ENCODE measurements at regions not wholly inside any gene's neighbourhood (a gene's known extent, or its start where the extent isn't known, plus 50 kb on each side); places are given as distances from the start of the nearest gene placed in this dataset.

GRCh38 chr5:164687391-164687790 lies 1182.0 kb downstream of the MAT2B start:
- Mint-ChIP-seq H3K27ac (ENCODE audit: low read depth, unreplicated experiment) (no peak overlapping the region), H3K36me3 (ENCODE audit: insufficient read depth, unreplicated experiment) (no peaks in the 10 kb centered on the region), H3K9me3 (ENCODE audit: unreplicated experiment) (peaks cover 7% of the 10 kb centered on the region), H3K27me3 (ENCODE audit: insufficient read depth, unreplicated experiment) (no peaks in the 10 kb centered on the region), H3K4me1 (ENCODE audit: insufficient read depth, unreplicated experiment) (no peaks in the 10 kb centered on the region), H3K4me3 (ENCODE audit: unreplicated experiment) (no peak overlapping the region)
- DNase-seq (ENCODE audit: unreplicated experiment), result no peak
- POLR2A ChIA-PET, result no interaction called here
- BruUV-seq (replicated peaks), result no TSS peak
- TF ChIP-seq CTCF (IDR thresholded peaks at IDR 0.05; ENCODE audit: unreplicated experiment), result no peak
- CTCF ChIA-PET, result interaction anchor here (1.0 to 2.7 kb wide), 2 partner anchors 11 to 15 kb away, joined by 3 to 9 read pairs; no protein-coding TSS in a partner anchor
- intact Hi-C loops (cut with micrococcal nuclease), result no loop called here

- no peaks in the 10 kb centered on the region for H3K36me3 Mint-ChIP-seq (ENCODE audit: insufficient read depth, unreplicated experiment)
- no peak for TF ChIP-seq CTCF (IDR thresholded peaks at IDR 0.05; ENCODE audit: unreplicated experiment)
- H3K4me1 Mint-ChIP-seq (ENCODE audit: insufficient read depth, unreplicated experiment), result no peaks in the 10 kb centered on the region
- CTCF ChIA-PET, result interaction anchor here (0.6 to 2.7 kb wide), 4 partner anchors 12 to 16 kb away, joined by 3 to 9 read pairs (median 3); no protein-coding TSS in a partner anchor
- no peak for DNase-seq (ENCODE audit: unreplicated experiment)
- intact Hi-C loops (cut with micrococcal nuclease), result no loop called here
- no peaks in the 10 kb centered on the region for H3K27me3 Mint-ChIP-seq (ENCODE audit: insufficient read depth, unreplicated experiment)
- peaks cover 7% of the 10 kb centered on the region for H3K9me3 Mint-ChIP-seq (ENCODE audit: unreplicated experiment)
- no TSS peak for BruUV-seq (replicated peaks)
- no peak overlapping the region for H3K4me3 Mint-ChIP-seq (ENCODE audit: unreplicated experiment)
- no peak overlapping the region for H3K27ac Mint-ChIP-seq (ENCODE audit: low read depth, unreplicated experiment)
- POLR2A ChIA-PET, result no interaction called here
These were observed 1183.0 kb downstream of the MAT2B start for GRCh38 chr5:164688437-164688836.

GRCh38 chr5:164708831-164709230 lies 1203.4 kb downstream of the MAT2B start:
- no peak for DNase-seq (ENCODE audit: unreplicated experiment)
- no peak overlapping the region for H3K4me3 Mint-ChIP-seq (ENCODE audit: unreplicated experiment)
- CTCF ChIA-PET, result interaction anchor here (0.7 kb wide), 1 partner anchor 188 kb away, joined by 4 read pairs; no protein-coding TSS in a partner anchor
- H3K27me3 Mint-ChIP-seq (ENCODE audit: insufficient read depth, unreplicated experiment), result no peaks in the 10 kb centered on the region
- no peaks in the 10 kb centered on the region for H3K4me1 Mint-ChIP-seq (ENCODE audit: insufficient read depth, unreplicated experiment)
- no peak for TF ChIP-seq CTCF (IDR thresholded peaks at IDR 0.05; ENCODE audit: unreplicated experiment)
- H3K36me3 Mint-ChIP-seq (ENCODE audit: insufficient read depth, unreplicated experiment), result no peaks in the 10 kb centered on the region
- POLR2A ChIA-PET, result interaction anchor here (0.7 kb wide), 1 partner anchor 75 kb away, joined by 5 read pairs; no protein-coding TSS in a partner anchor
- intact Hi-C loops (cut with micrococcal nuclease), result no loop called here
- no peak overlapping the region for H3K27ac Mint-ChIP-seq (ENCODE audit: low read depth, unreplicated experiment)
- H3K9me3 Mint-ChIP-seq (ENCODE audit: unreplicated experiment), result no peaks in the 10 kb centered on the region
- no TSS peak for BruUV-seq (replicated peaks)

GRCh38 chr5:164713682-164714081 lies 1208.3 kb downstream of the MAT2B start:
- Mint-ChIP-seq H3K36me3 (ENCODE audit: insufficient read depth, unreplicated experiment) (no peaks in the 10 kb centered on the region), H3K9me3 (ENCODE audit: unreplicated experiment) (peaks cover 8% of the 10 kb centered on the region), H3K27me3 (ENCODE audit: insufficient read depth, unreplicated experiment) (no peaks in the 10 kb centered on the region), H3K4me3 (ENCODE audit: unreplicated experiment) (no peak overlapping the region), H3K27ac (ENCODE audit: low read depth, unreplicated experiment) (no peak overlapping the region), H3K4me1 (ENCODE audit: insufficient read depth, unreplicated experiment) (no peaks in the 10 kb centered on the region)
- CTCF ChIA-PET, result interaction anchor here (0.6 kb wide), 2 partner anchors 302 to 409 kb away, joined by 4 read pairs; no protein-coding TSS in a partner anchor
- POLR2A ChIA-PET, result interaction anchor here (0.8 kb wide), 1 partner anchor 12 kb away, joined by 3 read pairs; no protein-coding TSS in a partner anchor
- DNase-seq (ENCODE audit: unreplicated experiment), result no peak
- intact Hi-C loops (cut with micrococcal nuclease), result no loop called here
- no peak for TF ChIP-seq CTCF (IDR thresholded peaks at IDR 0.05; ENCODE audit: unreplicated experiment)
- no TSS peak for BruUV-seq (replicated peaks)

All from MCF 10A (cell line).